HG03565 (cell line): ENCODE measurements at regions not wholly inside any gene's neighbourhood (a gene's known extent, or its start where the extent isn't known, plus 50 kb on each side); places are given as distances from the start of the nearest gene placed in this dataset.
A peak's percentile ranks its signal among the peaks of the same experiment; 100 is the strongest.

Experiments
- ATAC-seq: cut with Tn5 transposase; IDR thresholded peaks from one replicate; pipeline ENCODE4 v1.9.1; 2021; ENCODE audit warnings: mild to moderate bottlenecking, moderate library complexity; ENCODE audit not compliant: unreplicated experiment

GRCh38 chr12:86838260-86838659 is 582.1 kb upstream of the MGAT4C start:
- no peak for ATAC-seq

GRCh38 chr12:86837246-86837645 is 581.1 kb upstream of the MGAT4C start:
- no peak for ATAC-seq

- no peak for ATAC-seq
Observed at GRCh38 chr12:86834217-86834616, 578.0 kb upstream of the MGAT4C start.

GRCh38 chr12:86827409-86827808 is 571.2 kb upstream of the MGAT4C start:
- ATAC-seq: no peak

GRCh38 chr12:86826051-86826450 is 569.9 kb upstream of the MGAT4C start:
- no peak for ATAC-seq

- ATAC-seq: no peak
Observed at GRCh38 chr12:86801439-86801838, 545.2 kb upstream of the MGAT4C start.

- no peak for ATAC-seq
Observed at GRCh38 chr12:86799616-86800015, 543.4 kb upstream of the MGAT4C start.

- no peak for ATAC-seq
Observed at GRCh38 chr12:86796550-86796949, 540.4 kb upstream of the MGAT4C start.

- ATAC-seq: no peak
Observed at GRCh38 chr12:86788661-86789060, 532.5 kb upstream of the MGAT4C start.

- no peak for ATAC-seq
Observed at GRCh38 chr12:86787419-86787818, 531.2 kb upstream of the MGAT4C start.

- no peak for ATAC-seq
Observed at GRCh38 chr12:86777325-86777724, 521.1 kb upstream of the MGAT4C start.

- no peak for ATAC-seq
Observed at GRCh38 chr12:86774841-86775388, 518.7 kb upstream of the MGAT4C start.

- no peak for ATAC-seq
Observed at GRCh38 chr12:86772696-86773095, 516.5 kb upstream of the MGAT4C start.

GRCh38 chr12:86770871-86771270 is 514.7 kb upstream of the MGAT4C start:
- ATAC-seq: no peak

- no peak for ATAC-seq
Observed at GRCh38 chr12:86748894-86749293, 492.7 kb upstream of the MGAT4C start.

GRCh38 chr12:86744547-86745212 is 488.5 kb upstream of the MGAT4C start:
- ATAC-seq: no peak

- no peak for ATAC-seq
Observed at GRCh38 chr12:86743875-86744536, 487.8 kb upstream of the MGAT4C start.

- ATAC-seq: no peak
Observed at GRCh38 chr12:86741531-86741930, 485.3 kb upstream of the MGAT4C start.

GRCh38 chr12:86735851-86736250 is 479.7 kb upstream of the MGAT4C start:
- ATAC-seq: peak; percentile 73

- ATAC-seq: peak; percentile 37
Observed at GRCh38 chr12:86735072-86735471, 478.9 kb upstream of the MGAT4C start.

GRCh38 chr12:86730233-86730632 is 474.0 kb upstream of the MGAT4C start:
- ATAC-seq: no peak

- no peak for ATAC-seq
Observed at GRCh38 chr12:86729739-86730138, 473.5 kb upstream of the MGAT4C start.
